Left renal pelvis (tissue), 4 donors: ENCODE measurements at regions not wholly inside any gene's neighbourhood (a gene's known extent, or its start where the extent isn't known, plus 50 kb on each side); places are given as distances from the start of the nearest gene placed in this dataset.
"Not testable (repeated sequence)": the region's sequence is repeated elsewhere in the genome, so short reads cannot be mapped to it uniquely, and the experiment has no call there.

ENCODE experiments used
- DNase-seq, 4 donors: peaks; one replicate each; pipeline ENCODE4 v3.0.0-alpha.2; 2013; ENCODE audit warnings: low read depth in 4 of 4, low spot score in 3 of 4

- no peak for DNase-seq
Observed at GRCh38 chr3:177610686-177611633, 413.7 kb upstream of the TBL1XR1 start.

DNA sequence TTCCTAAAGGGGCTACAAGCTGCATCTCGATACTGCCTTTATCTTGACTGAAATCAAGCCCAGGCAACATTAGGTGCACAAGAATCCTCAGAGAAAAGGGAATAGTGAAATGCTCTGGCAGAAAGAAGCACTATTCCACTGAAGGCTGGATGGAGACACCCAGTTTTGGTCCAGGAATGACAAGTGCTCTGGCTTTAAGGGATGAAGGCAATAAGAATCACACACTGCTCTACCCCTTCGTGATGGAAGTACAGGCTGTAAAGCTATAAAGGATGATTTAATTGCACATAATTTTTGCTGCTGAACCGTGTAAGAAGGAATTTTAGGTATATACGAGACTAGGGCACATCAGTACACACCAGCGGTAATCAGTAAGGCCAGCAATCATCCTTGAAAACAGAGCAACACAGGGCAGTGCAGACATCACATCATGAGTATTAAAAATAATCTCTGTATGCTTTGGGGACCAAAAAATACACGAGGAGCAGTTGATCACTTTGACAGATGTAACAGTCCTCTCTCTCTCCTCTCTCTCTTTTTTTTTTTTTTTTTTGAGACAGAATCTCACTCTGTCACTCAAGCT lies 414.6 kb upstream of the TBL1XR1 start:
- DNase-seq = no peak

DNA sequence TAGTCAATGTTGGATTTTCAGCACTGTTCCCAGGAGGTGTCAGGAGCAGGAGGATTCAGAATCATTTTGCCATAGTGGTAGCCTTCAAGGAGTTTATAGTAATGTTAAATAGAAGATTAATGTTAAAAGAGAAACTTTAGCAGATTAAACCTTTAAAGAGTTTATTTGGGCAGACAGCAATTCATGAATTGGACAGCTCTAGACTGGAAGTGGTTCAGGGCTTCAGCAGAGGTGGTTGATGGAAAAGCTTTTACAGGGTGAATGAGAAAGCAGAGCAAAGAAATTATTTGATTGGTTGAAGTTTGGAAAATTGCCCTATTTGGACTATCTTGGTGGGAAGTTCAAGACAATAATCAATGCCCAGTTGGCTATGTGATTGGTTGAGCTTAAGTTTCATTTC lies 416.6 kb upstream of the TBL1XR1 start:
- no peak for DNase-seq

DNA sequence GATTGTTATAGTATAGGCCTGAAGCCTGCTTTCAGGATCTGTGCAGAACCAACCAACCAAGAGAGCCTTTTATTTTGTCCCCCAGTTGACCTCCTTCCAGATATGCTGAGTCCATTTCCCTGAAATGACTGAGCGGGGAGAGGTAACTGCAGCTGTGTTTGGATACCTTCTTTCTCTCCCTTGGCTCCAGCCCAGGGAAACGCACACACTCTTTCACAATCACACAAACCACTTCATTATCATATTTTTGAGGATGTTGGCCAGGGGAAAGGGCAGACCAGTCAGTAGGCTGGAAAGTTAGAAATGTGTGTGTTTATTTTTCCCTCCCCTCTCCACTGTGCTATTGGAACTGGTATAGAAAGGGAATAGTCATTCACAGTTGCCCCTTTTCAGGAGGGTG lies 417.7 kb upstream of the TBL1XR1 start:
- no peak for DNase-seq

DNA sequence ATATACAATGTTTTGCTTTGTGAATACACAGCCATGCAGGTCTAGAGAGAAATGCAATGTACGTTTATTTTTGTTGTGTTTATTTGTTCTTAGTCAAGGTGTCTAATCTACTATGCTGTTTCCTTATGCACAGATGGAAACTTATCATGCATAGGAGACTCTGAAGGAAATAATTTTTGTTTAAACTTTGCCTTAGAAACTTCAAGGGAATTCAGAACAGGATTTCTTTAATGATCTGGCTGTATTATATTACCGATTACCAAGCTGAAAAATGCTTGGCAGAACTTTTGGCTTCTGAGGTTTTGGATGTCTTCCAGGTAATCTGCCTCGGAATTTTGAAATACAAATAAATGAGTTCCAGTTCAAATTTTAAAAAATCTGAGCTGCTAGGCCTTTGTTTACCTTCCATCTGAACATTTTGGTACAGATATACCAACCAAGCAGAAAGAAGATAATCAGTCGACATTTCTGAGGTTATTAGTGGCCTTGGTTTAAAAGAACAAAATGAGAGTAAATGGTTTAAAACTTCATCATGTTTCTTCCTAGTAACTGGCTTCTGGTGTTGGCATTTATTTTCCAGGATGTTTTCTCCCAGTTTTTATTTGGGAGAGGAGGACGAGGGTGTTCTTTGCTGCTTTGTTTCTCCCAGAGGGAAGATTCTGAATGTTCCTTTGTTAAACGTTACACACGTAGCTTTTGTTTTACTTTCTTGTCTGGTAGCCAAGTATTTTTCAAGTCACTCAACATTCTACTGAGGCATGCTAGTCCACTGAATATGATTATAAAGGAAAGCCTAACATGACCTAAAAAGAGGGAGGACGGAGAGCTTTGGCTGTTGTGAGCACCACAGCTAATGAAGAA lies 421.8 kb upstream of the TBL1XR1 start:
- DNase-seq = no peak

DNA sequence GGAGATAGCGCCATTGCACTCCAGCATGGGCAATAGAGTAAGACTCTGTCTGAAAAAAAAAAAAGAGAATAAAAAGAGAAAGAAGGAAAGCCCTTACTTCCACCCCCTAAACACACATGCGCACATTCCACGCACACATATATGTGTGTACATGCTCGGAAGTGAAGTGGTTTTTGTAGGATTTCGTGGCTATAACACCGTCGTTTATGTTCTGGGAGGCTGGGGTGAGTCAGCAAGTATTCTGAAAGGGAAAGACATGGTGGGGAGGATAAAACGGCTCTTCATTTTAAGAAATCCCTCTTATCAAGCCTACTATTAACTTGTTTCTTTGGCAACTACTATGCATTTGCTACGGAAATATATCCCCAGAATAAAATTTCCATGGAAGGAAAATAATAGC lies 422.8 kb upstream of the TBL1XR1 start:
- DNase-seq = no peak

- no peak for DNase-seq
Observed at GRCh38 chr3:177622520-177622919, 425.2 kb upstream of the TBL1XR1 start.

DNA sequence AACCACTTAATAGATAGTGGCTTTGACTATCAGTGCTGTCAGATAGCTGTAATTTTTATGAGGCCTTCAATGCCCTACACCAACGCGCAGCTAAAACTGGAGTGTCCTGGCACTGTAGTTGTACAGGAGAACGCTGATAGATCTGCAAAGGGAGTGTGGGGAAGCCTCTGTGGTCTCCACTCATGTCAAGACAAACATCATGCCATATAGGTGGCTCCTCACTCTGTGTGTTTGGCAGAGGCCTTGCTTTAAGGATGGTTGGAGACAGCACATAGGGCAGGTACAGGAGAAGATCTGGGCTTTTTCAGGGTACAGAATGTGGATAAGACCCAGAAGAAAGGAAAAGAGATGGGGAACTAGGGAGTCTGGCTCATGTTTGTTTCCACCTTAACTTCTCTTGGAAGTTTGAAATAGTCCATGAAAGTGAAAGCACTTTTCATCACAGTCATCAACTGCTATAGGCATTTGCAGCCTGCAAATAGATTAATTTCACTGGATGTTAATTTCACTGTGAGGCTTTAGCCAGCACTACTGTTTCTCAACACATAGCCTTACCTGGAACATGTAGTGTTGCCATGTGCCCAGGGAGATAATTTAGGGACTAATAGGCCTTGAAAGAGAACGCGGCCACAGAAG lies 425.8 kb upstream of the TBL1XR1 start:
- DNase-seq = no peak

GRCh38 chr3:177624528-177625495 lies 427.5 kb upstream of the TBL1XR1 start:
- no peak for DNase-seq

GRCh38 chr3:177626045-177626444 lies 428.8 kb upstream of the TBL1XR1 start:
- DNase-seq = no peak

DNA sequence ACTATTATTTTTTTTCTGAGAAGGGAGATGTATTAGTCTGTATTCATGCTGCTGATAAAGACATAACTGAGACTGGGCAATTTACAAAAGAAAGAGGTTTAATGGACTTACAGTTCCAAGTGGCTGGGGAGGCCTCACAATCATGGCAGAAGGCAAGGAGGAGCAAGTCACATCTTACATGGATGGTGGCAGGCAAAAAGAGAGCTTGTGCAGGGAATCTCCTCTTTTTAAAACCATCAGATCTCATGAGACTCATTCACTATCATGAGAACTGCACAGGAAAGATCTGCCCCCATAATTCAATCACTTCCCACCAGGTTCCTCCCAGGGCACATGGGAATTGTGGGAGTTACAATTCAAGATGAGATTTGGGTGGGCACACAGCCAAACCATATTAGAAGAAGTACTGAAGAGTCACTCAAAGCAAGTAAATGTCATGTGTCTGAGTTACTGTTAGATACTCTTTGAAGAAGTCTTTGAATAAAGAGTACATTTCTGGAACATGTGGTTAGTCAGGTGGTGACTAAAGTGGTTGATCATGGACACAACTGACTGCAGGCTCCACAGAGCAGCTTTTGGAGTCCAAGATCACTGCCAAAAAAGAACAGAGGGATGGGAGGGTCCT lies 430.9 kb upstream of the TBL1XR1 start:
- not testable (repeated sequence) for DNase-seq

- DNase-seq = no peak
Observed at GRCh38 chr3:177629276-177629675, 432.0 kb upstream of the TBL1XR1 start.

GRCh38 chr3:177633671-177634207 lies 436.5 kb upstream of the TBL1XR1 start:
- DNase-seq = no peak

DNA sequence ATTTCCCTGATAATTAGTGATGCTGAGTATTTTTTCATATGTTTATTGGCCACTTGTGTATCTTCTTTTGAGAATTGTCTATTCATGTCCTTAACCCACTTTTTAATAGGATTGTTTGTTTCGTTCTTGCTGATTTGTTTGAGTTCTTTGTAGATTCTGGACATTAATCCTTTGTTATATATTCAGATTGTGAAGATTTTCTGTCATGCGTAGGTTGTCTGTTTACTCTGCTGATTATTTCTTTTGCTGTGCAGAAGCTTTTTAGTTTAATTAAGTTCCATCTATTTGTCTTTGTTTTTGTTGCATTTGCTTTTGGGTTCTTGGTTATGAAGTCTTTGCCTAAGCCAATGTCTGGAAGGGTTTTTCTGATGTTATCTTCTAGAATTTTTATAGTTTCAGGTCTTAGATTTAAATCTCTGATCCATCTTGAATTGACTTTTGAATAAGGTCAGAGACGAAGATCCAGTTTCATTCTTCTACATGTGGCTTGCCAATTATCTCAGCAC lies 438.4 kb upstream of the TBL1XR1 start:
- DNase-seq = not testable (repeated sequence)

DNA sequence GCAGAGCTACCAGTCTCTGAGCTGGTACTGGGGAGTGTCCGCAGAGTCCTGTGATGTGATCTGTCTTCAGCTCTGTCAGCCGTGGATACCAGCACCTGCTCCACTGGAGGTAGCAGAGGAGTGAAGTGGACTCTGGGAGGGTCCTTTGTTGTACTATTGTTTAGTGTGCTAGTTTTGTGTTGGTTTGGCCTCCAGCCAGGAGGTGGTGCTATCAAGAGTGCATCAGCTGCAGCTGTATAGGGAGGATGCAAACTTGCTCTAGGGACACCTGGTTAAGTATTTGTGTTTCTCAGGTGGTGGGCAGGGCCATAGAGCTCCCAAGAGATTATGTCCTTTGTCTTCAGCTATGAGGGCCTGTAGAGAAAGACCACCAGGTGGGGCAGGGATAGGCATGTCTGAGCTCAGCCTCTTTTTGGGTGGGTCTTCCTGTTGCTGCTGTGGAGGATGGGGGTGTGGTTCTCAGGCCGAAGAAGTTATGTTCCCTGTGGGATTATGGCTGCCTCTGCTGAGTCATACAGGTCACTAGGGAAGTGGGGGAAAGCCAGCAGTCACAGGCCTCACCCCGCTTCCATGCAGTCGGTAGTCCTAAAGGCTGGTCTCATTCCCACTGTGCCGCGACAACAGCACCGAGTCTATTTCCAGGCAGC lies 443.2 kb upstream of the TBL1XR1 start:
- no peak for DNase-seq

DNA sequence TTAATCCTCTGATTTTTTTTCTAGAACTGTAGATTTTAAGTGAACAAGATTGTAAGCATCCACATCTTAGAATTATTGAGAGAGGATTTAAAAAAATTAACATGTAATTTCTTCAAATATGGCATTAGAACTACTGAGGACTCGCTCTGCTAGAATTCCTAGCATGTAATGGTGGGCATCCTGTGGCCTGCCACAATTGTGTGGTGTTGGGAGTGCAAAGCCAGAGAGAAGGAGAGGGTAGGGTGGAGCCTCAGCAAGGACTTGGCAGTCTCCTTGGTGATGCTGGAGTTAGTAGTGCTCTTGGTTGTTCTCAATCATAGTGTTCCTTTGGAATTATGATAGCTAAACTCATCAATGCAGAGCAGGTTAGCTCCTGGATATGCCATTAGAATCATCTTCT lies 443.9 kb upstream of the TBL1XR1 start:
- DNase-seq = no peak

DNA sequence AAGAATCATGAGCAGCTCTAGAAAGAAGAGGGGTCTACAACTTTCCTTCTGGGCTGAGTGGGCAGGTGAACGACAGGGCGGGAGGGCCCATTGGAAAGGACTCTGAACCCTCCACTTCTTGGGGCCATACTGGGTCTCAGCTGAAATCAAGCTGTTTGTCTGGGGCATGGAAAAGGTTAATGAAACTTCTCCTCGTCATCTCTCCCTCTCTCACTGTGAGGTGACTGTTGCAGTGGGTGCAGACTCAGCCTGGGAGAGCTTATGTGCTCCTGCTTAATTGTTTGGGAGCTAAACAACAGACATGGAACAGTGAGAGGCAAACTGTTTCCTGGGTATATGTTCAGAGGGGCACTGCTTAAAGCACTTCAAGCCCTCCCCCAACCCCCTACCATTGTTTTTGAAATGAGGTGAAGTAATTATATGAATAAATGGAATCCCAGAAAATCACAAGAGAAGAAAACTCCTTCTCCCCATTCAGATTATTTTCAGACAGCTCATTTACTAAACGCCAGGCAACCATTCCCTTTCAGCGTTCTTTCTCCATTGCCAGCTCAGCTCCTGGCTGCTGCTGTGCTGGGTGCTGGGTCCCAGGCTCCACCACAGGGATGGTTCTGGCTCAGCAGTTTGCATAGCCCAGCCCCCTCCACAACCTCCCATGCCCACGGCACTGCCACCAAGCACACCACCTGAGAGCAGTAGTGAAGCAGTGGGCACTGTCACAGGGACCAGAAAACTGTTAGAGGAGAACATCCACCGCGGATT lies 444.9 kb upstream of the TBL1XR1 start:
- DNase-seq = no peak

GRCh38 chr3:177642804-177643125 lies 445.5 kb upstream of the TBL1XR1 start:
- DNase-seq = no peak
